HepG2 (cell line): ENCODE measurements at regions not wholly inside any gene's neighbourhood (a gene's known extent, or its start where the extent isn't known, plus 50 kb on each side); places are given as distances from the start of the nearest gene placed in this dataset.

ENCODE experiments used
- CTCF ChIP-seq: sonication (generic); formaldehyde crosslinking; IDR thresholded peaks from 2 replicates; pipeline ENCODE4 v1.5.0; 2020; ENCODE audit warnings: mild to moderate bottlenecking, missing genetic modification reagents, moderate library complexity
- ZNF549 ChIP-seq: sonication (generic); formaldehyde crosslinking; IDR thresholded peaks from 2 replicates; pipeline ENCODE4 v1.5.0; 2020; ENCODE audit warnings: missing genetic modification reagents

- TF ChIP-seq CTCF (CRISPR knock-in tag) (no peak), ZNF549 (CRISPR knock-in tag) (no peak)
Measured at GRCh38 chr4:24475756-24476155, 108.6 kb downstream of the DHX15 start.
